ENCODE measurements at regions not wholly inside any gene's neighbourhood (a gene's known extent, or its start where the extent isn't known, plus 50 kb on each side); places are given as distances from the start of the nearest gene placed in this dataset.

DNA sequence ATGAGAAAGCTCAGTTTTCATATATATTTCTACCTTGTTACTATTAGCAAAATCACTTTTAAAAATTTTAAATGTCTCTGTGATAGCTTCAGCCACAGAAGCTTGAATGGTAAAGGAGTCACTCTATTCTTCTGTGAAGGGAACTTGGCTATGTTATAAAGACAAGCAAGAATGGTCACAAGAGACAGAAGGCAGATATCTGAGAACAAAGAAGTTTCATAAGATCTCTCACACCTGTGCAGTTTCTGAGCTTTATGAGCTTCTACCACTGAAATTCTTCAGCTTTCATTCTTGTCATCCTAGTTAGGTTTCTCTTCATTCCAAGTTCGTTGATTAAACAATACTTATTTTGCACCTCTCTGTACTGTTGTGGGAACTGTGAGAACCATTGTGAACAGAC is 853.4 kb downstream of the IGSF11 start:
- Histone ChIP-seq H2AFZ (ENCODE audit: low read depth, low read length) (no peak overlapping the region), H3K4ac (ENCODE audit: low read depth in 1 of 2, low read length in 2 of 2) (no peak overlapping the region), H2AK5ac (ENCODE audit: low read length, severe bottlenecking) (no peak overlapping the region), H4K91ac (ENCODE audit: low read length) (no peak overlapping the region), H3K4me3 (ENCODE audit: insufficient read depth in 1 of 2, low read depth in 1 of 2, low read length in 2 of 2) (no peak overlapping the region), H3K14ac (ENCODE audit: low read length in 2 of 2) (no peak overlapping the region), H3K18ac (ENCODE audit: low read depth in 1 of 2, low read length in 2 of 2) (no peak overlapping the region), H3K9ac (ENCODE audit: low read length) (no peak overlapping the region), H3K9me3 (ENCODE audit: control insufficient read depth, low read length) (peaks cover 25% of the 10 kb centered on the region), H2BK15ac (ENCODE audit: low read depth, poor library complexity, severe bottlenecking) (no peak overlapping the region), H2BK120ac (ENCODE audit: low read depth, low read length) (no peak overlapping the region), H3K4me1 (ENCODE audit: control insufficient read depth, insufficient read depth, low read depth, low read length) (no peaks in the 10 kb centered on the region), H3K4me2 (ENCODE audit: low read length, poor library complexity, severe bottlenecking) (no peak overlapping the region), H3K27me3 (ENCODE audit: control insufficient read depth in 1 of 2, insufficient read depth in 1 of 2, low read length in 2 of 2) (no peaks in the 10 kb centered on the region), H2BK5ac (ENCODE audit: low read depth, low read length, poor library complexity, severe bottlenecking) (no peak overlapping the region), H3K36me3 (ENCODE audit: control insufficient read depth in 1 of 2, insufficient read depth in 2 of 2, low read depth in 1 of 2, low read length in 2 of 2) (no peaks in the 10 kb centered on the region), H3K23ac (ENCODE audit: low read length in 2 of 2) (no peak overlapping the region), H4K8ac (ENCODE audit: low read length) (no peak overlapping the region), H3K79me1 (replicated peaks; ENCODE audit: low read length, poor library complexity, severe bottlenecking) (no peaks in the 10 kb centered on the region), H3K27ac (ENCODE audit: low read length, poor library complexity, severe bottlenecking) (no peak overlapping the region), H2BK12ac (ENCODE audit: low read length in 2 of 2) (no peak overlapping the region)
- DNase-seq = no peak
- no CpG with 5 or more reads among the region's 1 CpG for WGBS

DNA sequence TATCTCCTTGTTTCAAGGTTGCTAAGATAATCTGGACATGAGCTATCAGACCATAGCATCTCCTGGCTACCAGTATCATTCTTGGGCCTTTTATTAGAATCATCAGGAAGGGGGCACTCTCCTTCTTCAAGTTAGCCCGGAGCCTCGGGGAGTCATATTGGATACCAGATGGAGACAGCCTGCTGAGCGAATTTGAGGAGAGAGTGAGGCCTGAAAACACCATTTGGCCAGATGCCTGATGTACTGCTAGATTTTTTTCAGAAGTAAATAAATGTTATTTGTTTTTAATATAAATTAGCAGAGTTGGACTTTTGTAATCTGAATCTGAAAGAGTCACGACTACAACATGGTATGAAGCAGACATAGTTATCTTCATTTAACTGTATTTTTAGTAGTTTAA is 848.6 kb downstream of the IGSF11 start:
- Histone ChIP-seq H3K79me1 (replicated peaks; ENCODE audit: low read length, poor library complexity, severe bottlenecking) (no peaks in the 10 kb centered on the region), H3K18ac (ENCODE audit: low read depth in 1 of 2, low read length in 2 of 2) (no peak overlapping the region), H4K8ac (ENCODE audit: low read length) (no peak overlapping the region), H3K9ac (ENCODE audit: low read length) (no peak overlapping the region), H2AFZ (ENCODE audit: low read depth, low read length) (no peak overlapping the region), H3K23ac (ENCODE audit: low read length in 2 of 2) (no peak overlapping the region), H2BK15ac (ENCODE audit: low read depth, poor library complexity, severe bottlenecking) (no peak overlapping the region), H3K14ac (ENCODE audit: low read length in 2 of 2) (no peak overlapping the region), H3K9me3 (ENCODE audit: control insufficient read depth, low read length) (peaks cover 38% of the 10 kb centered on the region), H3K4me2 (ENCODE audit: low read length, poor library complexity, severe bottlenecking) (no peak overlapping the region), H3K4me1 (ENCODE audit: control insufficient read depth, insufficient read depth, low read depth, low read length) (no peaks in the 10 kb centered on the region), H3K27me3 (ENCODE audit: control insufficient read depth in 1 of 2, insufficient read depth in 1 of 2, low read length in 2 of 2) (no peaks in the 10 kb centered on the region), H2AK5ac (ENCODE audit: low read length, severe bottlenecking) (no peak overlapping the region), H4K91ac (ENCODE audit: low read length) (no peak overlapping the region), H2BK12ac (ENCODE audit: low read length in 2 of 2) (no peak overlapping the region), H3K36me3 (ENCODE audit: control insufficient read depth in 1 of 2, insufficient read depth in 2 of 2, low read depth in 1 of 2, low read length in 2 of 2) (no peaks in the 10 kb centered on the region), H2BK120ac (ENCODE audit: low read depth, low read length) (no peak overlapping the region), H3K27ac (ENCODE audit: low read length, poor library complexity, severe bottlenecking) (no peak overlapping the region), H3K4me3 (ENCODE audit: insufficient read depth in 1 of 2, low read depth in 1 of 2, low read length in 2 of 2) (no peak overlapping the region), H3K4ac (ENCODE audit: low read depth in 1 of 2, low read length in 2 of 2) (no peak overlapping the region), H2BK5ac (ENCODE audit: low read depth, low read length, poor library complexity, severe bottlenecking) (no peak overlapping the region)
- WGBS = 71% methylated on average over 3 of the region's 4 CpGs
- no peak for DNase-seq

DNA sequence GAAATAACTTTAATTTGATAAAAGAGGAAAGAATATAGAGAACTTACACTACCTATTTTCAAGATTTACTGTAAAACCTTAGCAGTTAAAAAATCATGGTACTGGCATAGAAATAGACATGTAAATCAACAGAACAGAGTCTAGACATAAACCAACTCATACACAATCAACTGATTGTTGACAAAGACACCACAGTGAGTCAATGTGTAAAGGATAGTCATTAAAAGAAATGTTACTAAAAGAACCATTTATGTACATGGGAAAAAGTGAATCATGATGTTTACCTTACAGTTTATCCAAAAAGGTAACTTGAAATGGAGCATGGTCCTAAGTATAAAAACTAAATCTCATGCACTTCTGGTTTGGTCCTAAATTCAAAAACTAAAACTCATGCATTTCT is 847.4 kb downstream of the IGSF11 start:
- Histone ChIP-seq H3K36me3 (ENCODE audit: control insufficient read depth in 1 of 2, insufficient read depth in 2 of 2, low read depth in 1 of 2, low read length in 2 of 2) (no peaks in the 10 kb centered on the region), H2AK5ac (ENCODE audit: low read length, severe bottlenecking) (no peak overlapping the region), H3K18ac (ENCODE audit: low read depth in 1 of 2, low read length in 2 of 2) (no peak overlapping the region), H3K27ac (ENCODE audit: low read length, poor library complexity, severe bottlenecking) (no peak overlapping the region), H3K4me1 (ENCODE audit: control insufficient read depth, insufficient read depth, low read depth, low read length) (no peaks in the 10 kb centered on the region), H2AFZ (ENCODE audit: low read depth, low read length) (no peak overlapping the region), H3K79me1 (replicated peaks; ENCODE audit: low read length, poor library complexity, severe bottlenecking) (no peaks in the 10 kb centered on the region), H3K9me3 (ENCODE audit: control insufficient read depth, low read length) (peaks cover 38% of the 10 kb centered on the region), H3K27me3 (ENCODE audit: control insufficient read depth in 1 of 2, insufficient read depth in 1 of 2, low read length in 2 of 2) (no peaks in the 10 kb centered on the region), H3K4me2 (ENCODE audit: low read length, poor library complexity, severe bottlenecking) (no peak overlapping the region), H3K14ac (ENCODE audit: low read length in 2 of 2) (no peak overlapping the region), H3K9ac (ENCODE audit: low read length) (no peak overlapping the region), H3K4me3 (ENCODE audit: insufficient read depth in 1 of 2, low read depth in 1 of 2, low read length in 2 of 2) (no peak overlapping the region), H2BK12ac (ENCODE audit: low read length in 2 of 2) (no peak overlapping the region), H2BK120ac (ENCODE audit: low read depth, low read length) (no peak overlapping the region), H4K8ac (ENCODE audit: low read length) (no peak overlapping the region), H2BK15ac (ENCODE audit: low read depth, poor library complexity, severe bottlenecking) (no peak overlapping the region), H3K4ac (ENCODE audit: low read depth in 1 of 2, low read length in 2 of 2) (no peak overlapping the region), H4K91ac (ENCODE audit: low read length) (no peak overlapping the region), H2BK5ac (ENCODE audit: low read depth, low read length, poor library complexity, severe bottlenecking) (no peak overlapping the region), H3K23ac (ENCODE audit: low read length in 2 of 2) (no peak overlapping the region)
- no peak for DNase-seq

DNA sequence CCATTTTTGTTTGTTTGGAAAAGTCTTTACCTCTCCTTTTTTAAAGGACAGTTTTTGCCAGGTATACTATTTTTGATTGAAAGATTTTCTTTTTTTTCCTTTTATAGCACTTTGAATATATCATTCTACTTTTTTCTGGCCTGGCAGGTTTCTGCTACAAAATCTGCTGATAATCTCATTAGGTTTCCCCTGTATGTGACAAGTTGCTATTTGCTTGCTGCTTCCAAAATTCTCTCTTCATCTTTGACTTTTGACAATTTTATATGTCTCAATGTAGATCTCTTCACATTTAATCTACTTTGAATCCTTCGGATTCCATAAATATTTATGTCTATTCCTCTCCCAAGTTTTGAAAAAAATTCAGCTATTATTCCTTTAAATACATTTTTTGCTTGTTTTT is 838.5 kb downstream of the IGSF11 start:
- H3K27me3 ChIP-seq (ENCODE audit: control insufficient read depth in 1 of 2, insufficient read depth in 1 of 2, low read length in 2 of 2) = no peaks in the 10 kb centered on the region
- WGBS = 33% methylated on average over 1 of the region's 1 CpG

More for the DNA sequence above, 838.5 kb downstream of the IGSF11 start:
- Histone ChIP-seq H2BK5ac (ENCODE audit: low read depth, low read length, poor library complexity, severe bottlenecking) (no peak overlapping the region), H3K4me2 (ENCODE audit: low read length, poor library complexity, severe bottlenecking) (no peak overlapping the region), H3K9ac (ENCODE audit: low read length) (no peak overlapping the region), H2BK120ac (ENCODE audit: low read depth, low read length) (no peak overlapping the region), H2AK5ac (ENCODE audit: low read length, severe bottlenecking) (no peak overlapping the region), H3K36me3 (ENCODE audit: control insufficient read depth in 1 of 2, insufficient read depth in 2 of 2, low read depth in 1 of 2, low read length in 2 of 2) (no peaks in the 10 kb centered on the region), H3K9me3 (ENCODE audit: control insufficient read depth, low read length) (peaks cover 58% of the 10 kb centered on the region), H3K4me1 (ENCODE audit: control insufficient read depth, insufficient read depth, low read depth, low read length) (no peaks in the 10 kb centered on the region), H3K23ac (ENCODE audit: low read length in 2 of 2) (no peak overlapping the region), H3K27ac (ENCODE audit: low read length, poor library complexity, severe bottlenecking) (no peak overlapping the region), H4K8ac (ENCODE audit: low read length) (no peak overlapping the region), H3K4ac (ENCODE audit: low read depth in 1 of 2, low read length in 2 of 2) (no peak overlapping the region), H3K79me1 (replicated peaks; ENCODE audit: low read length, poor library complexity, severe bottlenecking) (no peaks in the 10 kb centered on the region), H2BK15ac (ENCODE audit: low read depth, poor library complexity, severe bottlenecking) (no peak overlapping the region), H4K91ac (ENCODE audit: low read length) (no peak overlapping the region), H2AFZ (ENCODE audit: low read depth, low read length) (no peak overlapping the region), H2BK12ac (ENCODE audit: low read length in 2 of 2) (no peak overlapping the region), H3K14ac (ENCODE audit: low read length in 2 of 2) (no peak overlapping the region), H3K4me3 (ENCODE audit: insufficient read depth in 1 of 2, low read depth in 1 of 2, low read length in 2 of 2) (no peak overlapping the region), H3K18ac (ENCODE audit: low read depth in 1 of 2, low read length in 2 of 2) (no peak overlapping the region)
- DNase-seq = no peak

All from mesenchymal stem cell (in vitro differentiated cells and primary cell).